ENCODE measurements at regions not wholly inside any gene's neighbourhood (a gene's known extent, or its start where the extent isn't known, plus 50 kb on each side); places are given as distances from the start of the nearest gene placed in this dataset.

GRCh38 chr17:77366206-77366557 lies 225.4 kb downstream of the SEC14L1 start:
- DNase-seq: peak; percentile 51

DNA sequence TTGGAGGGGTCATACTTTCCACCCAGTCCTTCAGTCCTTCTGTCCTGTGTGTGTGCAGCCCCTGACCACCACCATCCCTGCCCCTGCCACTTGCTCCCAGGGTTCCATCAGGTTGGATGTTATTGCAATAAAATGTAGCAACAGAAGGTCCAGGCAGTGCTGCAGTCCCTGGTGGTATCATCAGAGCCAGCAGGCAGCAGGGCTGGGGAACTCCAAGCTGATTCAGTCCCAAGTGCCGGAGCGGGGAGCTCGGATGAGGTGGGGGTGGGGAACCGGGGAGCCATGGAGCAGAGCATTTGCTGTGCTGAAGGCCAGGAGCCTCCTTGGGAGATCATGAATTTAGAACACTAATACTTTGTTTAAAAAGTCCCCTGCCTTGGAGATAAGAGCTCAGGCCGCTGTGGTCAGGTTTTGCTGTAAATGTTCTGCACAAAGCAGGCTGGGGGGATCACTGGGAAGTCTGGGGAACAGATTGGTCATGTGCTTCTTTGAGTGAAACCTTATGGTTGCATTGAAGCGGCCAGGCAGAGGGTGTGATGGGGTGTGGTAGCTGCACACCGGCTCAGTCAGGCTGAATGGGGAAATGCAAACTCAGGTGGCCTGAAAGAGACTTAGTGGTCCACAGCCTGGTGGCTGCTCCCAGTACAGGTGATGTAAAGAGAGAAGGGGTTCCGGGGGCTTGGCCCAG lies 225.9 kb downstream of the SEC14L1 start:
- DNase-seq: no peak

DNA sequence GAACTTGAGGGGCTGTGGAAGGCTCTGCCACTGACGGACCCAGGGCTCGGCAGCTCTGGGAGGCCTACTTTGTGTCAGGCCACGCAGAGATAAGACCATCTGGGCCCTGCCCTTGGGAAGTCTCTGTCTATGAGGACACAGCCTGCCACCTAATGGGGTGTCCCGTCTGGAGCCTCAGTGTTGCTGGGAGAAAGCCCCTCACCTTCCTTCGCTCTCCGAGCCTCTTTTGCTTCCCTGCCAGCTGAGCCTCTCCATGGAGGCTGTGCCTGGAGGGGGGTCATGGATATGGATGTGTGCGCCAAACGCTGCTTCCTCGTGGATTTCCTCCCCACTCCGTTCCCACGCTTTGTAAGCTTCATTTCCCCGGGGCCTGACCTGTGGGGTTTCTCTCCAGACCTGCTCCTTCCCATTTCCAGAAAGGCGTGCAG lies 228.8 kb downstream of the SEC14L1 start:
- no peak for DNase-seq

- no peak for DNase-seq
Measured at GRCh38 chr17:77370586-77370985, 229.8 kb downstream of the SEC14L1 start.

DNA sequence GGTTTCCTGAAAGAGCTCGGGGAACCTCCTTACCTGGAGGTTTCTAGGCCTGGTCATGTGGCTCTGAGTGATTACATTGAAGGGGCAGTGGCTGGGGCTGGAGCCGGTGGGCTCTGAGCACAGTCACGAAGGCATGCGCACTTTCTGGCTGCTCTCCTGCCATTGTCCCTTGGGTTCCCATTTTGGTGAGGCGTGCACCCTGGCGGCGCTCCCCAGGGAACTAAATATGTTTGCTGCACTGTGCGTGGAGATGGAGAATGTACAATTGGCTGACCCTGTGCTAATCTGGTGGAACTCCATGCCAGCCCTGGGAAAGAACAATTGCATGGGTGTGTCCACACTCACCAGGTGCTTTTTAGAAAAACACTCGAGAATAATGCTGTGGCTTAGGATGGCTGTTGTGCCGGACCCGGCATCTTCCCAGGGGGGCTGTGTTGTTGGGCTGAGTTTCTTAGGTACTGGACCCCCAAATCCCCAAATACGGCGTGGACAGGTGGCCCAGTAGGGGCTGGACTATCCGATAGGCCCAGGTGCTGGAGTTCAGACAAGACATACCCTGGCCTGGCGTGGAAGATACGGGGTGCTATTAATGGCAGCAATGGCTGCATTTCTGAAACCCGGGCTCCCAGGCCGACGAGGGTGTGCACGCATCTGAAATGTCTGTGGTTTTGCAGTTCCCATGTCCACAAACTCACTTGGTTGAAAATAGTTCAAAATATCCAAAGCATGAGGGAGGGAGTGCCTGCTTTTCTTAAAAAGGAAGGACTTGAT lies 230.5 kb downstream of the SEC14L1 start:
- DNase-seq: peak; percentile 77

GRCh38 chr17:77371888-77372443 lies 231.2 kb downstream of the SEC14L1 start:
- DNase-seq: no peak

DNA sequence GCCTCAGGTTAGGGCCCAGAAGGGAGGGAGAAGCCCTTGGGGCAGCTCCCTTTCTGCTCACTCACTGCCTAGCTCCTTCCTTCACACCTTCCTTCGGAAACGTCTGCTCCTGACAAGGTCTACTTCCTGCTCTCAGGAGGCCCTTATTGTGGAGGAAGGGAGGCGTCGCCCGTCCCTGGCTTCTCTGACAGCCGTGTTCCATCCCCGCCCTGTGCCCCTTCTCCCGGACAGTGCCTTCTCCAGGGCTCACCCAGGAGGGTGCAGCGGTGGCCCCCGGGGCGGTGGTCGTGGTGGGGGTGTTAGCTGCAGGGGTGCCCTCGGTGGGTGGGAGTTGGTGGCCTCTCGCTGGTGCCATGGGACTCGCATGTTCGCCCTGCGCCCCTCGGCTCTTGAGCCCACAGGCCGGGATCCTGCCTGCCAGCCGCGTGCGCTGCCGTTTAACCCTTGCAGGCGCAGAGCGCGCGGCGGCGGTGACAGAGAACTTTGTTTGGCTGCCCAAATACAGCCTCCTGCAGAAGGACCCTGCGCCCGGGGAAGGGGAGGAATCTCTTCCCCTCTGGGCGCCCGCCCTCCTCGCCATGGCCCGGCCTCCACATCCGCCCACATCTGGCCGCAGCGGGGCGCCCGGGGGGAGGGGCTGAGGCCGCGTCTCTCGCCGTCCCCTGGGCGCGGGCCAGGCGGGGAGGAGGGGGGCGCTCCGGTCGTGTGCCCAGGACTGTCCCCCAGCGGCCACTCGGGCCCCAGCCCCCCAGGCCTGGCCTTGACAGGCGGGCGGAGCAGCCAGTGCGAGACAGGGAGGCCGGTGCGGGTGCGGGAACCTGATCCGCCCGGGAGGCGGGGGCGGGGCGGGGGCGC lies 231.9 kb downstream of the SEC14L1 start:
- no peak for DNase-seq

DNA sequence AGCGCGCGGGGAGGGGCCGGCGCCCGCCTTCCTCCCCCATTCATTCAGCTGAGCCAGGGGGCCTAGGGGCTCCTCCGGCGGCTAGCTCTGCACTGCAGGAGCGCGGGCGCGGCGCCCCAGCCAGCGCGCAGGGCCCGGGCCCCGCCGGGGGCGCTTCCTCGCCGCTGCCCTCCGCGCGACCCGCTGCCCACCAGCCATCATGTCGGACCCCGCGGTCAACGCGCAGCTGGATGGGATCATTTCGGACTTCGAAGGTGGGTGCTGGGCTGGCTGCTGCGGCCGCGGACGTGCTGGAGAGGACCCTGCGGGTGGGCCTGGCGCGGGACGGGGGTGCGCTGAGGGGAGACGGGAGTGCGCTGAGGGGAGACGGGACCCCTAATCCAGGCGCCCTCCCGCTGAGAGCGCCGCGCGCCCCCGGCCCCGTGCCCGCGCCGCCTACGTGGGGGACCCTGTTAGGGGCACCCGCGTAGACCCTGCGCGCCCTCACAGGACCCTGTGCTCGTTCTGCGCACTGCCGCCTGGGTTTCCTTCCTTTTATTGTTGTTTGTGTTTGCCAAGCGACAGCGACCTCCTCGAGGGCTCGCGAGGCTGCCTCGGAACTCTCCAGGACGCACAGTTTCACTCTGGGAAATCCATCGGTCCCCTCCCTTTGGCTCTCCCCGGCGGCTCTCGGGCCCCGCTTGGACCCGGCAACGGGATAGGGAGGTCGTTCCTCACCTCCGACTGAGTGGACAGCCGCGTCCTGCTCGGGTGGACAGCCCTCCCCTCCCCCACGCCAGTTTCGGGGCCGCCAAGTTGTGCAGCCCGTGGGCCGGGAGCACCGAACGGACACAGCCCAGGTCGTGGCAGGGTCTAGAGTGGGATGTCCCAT lies 232.8 kb downstream of the SEC14L1 start:
- DNase-seq: no peak

DNA sequence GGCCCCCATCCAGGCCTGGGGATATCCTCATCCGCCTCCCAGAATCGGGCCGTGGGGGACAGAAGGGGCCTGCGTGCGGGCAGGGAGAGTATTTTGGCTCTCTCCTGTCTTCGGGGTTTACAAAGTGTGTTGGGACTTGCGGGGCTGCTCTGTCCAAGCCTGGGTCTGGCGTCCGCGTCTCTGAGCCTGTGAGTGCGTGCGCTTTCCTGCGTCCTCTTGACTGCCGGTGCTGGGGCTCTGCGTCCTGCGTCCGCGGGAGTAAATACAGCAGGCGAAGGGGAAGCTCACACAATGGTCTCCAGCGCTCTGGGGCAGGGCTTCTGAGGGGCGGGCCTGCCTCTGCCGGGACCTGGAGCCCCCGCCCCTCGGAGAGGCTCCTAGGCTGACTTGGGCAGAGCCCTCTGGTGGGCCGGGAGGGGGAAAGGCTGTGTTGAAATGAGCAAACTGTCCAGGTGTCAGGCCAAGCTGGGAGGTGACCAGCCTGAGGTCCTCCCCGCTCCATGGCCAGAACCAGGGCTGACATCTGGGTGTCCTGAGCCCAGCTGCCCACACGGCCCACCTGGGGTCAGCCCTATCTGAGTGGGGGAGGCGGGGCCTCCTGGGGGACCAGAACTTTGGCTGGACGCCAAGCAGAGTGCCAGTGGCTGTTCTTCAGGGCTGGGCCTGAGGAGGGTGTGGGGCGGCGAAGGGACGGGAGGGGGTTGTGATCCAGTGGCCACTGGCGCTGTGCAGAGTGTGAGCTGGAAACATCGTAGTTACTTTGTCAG lies 233.6 kb downstream of the SEC14L1 start:
- no peak for DNase-seq

DNA sequence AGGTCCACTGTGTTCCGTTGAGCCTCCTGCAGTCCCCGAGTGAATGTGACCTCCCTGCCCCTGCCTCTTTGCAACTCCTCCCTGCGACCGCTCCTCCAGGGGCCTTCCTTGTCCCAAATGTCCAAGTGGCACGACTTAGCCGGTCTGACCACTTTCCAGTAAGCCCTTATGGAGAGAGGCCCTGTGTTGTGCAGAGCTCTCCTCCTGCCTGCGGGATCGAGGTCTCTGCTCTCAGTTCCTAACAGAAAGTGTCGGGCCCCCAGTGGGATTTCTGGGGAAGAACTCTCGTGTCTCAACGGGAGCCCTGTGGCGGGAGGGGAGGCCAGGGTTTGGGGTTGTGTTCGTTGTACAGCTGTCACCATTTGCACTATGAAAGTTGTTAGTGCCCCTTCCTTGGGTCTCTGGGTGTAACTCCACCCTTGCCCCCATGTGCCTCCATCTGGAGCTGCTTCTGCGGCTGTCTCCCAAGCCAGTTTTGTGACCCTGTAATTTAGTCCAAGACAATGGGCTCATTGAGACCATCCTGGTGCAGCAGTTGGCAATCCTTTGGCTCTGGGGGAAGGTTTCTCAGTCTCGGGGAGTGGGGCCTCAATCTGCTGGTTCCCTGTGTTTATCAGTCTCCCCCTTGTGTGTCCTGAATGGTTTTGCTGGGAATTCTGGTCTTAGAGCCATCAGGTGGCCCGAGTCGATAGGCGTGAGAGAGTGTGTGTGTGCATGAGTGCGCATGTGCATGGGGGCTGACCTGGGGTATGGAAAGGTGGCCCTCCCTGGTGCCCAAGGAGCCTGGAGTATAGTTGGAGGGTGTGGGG lies 234.5 kb downstream of the SEC14L1 start:
- no peak for DNase-seq

DNA sequence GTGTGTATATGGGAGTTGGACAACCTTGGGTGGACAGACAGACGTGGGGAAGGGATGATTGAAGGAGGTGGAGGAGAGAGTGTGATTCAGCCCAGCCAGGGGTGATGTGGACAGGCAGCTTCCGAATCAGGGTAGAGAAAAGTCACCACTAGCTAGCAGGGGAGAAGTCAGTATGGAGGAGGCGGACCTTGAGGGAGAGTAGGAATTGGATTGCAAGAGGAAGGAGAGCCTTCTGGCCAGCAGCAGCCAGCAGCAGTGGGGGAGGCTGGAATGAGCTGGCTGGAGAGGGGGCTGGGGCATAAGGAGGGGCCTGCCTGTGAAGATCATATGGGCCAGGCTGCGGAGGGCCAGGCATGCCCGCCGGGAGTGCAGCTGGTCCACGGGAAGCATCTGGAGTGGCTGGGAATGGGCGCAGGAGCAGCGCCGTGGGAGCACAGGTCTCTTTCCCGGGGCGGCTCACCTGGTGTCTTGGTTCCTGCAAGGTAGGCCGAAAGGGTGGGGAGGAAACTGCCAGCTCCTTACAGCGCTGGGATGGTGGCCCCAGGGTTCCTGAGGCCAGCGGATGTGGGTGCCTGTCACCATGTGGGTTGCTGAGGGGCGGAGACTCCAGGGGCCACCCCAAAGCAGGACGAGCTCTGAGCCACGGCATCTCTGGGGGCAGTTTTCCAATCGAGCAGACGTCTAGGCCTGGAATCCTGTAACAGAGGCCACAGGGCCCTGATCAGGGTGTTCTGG lies 235.3 kb downstream of the SEC14L1 start:
- no peak for DNase-seq

- no peak for DNase-seq
Measured at GRCh38 chr17:77376795-77377709, 236.3 kb downstream of the SEC14L1 start.

GRCh38 chr17:77377710-77378235 lies 237.0 kb downstream of the SEC14L1 start:
- DNase-seq: no peak

DNA sequence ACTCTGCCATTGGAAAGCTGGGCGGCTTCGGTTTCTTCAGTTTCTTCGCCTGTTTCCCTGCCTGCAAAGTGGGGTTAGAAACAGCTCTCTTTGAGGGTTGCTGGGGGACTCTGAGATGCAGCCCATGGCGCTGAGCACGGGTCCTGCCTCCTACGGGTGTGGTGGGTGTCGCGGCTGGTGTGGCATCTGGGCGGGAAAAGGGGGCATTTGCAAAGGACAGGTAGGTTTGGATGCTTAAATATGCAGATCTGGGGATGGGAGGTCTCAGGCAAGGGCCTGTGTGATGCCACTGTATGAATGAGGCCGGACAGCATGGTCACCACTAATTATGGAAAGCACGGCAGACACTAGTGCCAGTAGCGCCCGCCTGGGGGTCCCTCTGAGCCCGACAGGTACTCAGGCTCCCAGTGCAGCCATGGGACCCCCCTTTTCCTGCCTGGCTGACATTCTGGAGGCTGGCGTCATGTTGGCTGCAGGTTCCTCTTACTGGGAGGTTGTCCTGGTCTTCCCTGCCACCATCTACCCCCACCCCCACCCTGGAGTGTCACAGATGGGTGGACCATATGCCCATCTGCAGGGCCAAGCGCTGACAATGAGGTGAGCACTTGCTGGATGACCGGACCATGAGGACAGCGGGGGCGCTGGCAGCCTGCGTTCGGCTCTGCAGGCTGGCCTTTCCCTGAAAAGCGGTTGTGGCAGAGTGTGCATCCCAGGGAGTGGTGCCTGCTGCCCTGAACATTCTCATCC lies 237.7 kb downstream of the SEC14L1 start:
- DNase-seq: no peak

- no peak for DNase-seq
Measured at GRCh38 chr17:77379065-77379428, 238.3 kb downstream of the SEC14L1 start.

GRCh38 chr17:77379832-77380231 lies 239.1 kb downstream of the SEC14L1 start:
- no peak for DNase-seq

- no peak for DNase-seq
Measured at GRCh38 chr17:77380395-77381184, 239.8 kb downstream of the SEC14L1 start.
